Mesenteric fat pad (tissue), 1 donor: ENCODE measurements at regions not wholly inside any gene's neighbourhood (a gene's known extent, or its start where the extent isn't known, plus 50 kb on each side); places are given as distances from the start of the nearest gene placed in this dataset.
"Not testable (repeated sequence)": the region's sequence is repeated elsewhere in the genome, so short reads cannot be mapped to it uniquely, and the experiment has no call there.

Source experiments
- DNase-seq: peaks from one replicate; pipeline ENCODE4 v3.0.0-alpha.2; 2020; ENCODE audit warnings: low spot score
- donor health status: DM: yes; HTN: yes; CAD: no.

DNA sequence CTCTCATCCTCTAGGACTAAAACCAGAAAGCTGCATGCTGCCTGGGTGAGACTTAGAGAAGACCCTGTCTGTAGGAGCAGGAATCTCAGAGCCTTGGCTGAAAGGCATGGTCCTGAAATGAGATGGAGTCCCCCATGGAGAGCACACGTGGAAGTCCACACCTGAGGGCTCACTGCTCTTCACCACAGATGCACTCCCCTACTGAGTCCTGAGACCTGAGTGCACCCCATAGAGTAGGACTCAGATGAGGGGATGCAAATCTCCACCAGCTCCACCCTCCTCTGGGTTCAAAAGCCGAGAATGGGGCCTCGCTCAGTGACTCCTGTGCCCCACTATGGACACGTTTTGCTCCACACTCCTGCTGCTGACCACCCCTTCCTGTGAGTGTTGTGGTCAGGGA lies 171.4 kb upstream of the TP53TG3 start:
- not testable (repeated sequence) for DNase-seq

DNA sequence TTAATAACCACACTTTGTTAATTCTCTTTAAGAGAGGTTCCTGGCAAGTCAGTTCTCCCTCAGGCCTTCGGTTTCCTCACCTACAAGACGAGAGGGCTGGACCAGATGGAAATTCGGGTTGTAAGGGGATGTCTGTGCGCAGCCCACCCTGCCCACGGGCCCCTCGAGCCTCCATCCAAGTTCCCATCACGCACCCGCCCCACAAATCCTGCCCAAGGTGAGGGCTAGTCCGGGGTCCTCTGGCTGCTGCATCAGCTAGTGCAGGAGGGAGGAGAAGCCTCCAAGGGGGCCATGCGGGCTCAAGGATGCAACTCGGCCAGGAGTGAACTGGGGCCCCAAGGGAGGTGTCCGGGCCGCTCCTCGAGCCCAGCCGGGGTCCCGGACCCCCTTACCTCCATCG lies 169.6 kb upstream of the TP53TG3 start:
- DNase-seq = peak; percentile 57

DNA sequence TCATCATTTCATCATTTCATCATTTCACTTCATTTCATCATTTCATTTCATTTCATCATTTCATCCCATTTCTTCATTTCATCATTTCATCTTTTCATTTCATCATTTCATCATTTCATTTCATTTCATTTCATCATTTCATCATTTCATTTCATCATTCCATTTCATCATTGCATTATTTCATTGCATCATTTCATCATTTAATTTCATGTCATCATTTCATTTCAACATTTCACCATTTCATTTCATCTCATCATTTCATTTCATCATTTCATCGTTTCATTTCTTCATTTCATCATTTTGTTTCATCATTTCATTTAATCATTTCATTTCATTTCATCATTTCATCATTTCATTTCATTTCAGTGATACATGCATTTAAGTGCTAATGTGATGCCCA lies 166.9 kb upstream of the TP53TG3 start:
- not testable (repeated sequence) for DNase-seq

DNA sequence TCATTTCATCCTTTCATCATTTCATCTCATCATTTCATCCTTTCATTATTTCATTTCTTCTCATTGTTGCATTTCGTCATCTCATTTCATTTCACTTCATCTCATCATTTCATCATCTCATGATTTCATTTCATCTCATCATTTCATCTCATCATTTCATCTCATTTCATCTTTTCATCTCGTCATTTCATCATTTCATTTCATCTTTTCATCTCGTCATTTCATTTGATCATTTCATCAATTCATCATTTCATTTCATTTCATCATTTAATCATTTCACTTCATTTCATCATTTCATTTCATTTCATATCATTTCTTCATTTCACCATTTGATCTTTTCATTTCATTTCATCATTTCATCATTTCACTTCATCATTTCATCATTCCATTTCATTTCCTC lies 131.3 kb upstream of the TP53TG3 start:
- DNase-seq = not testable (repeated sequence)

DNA sequence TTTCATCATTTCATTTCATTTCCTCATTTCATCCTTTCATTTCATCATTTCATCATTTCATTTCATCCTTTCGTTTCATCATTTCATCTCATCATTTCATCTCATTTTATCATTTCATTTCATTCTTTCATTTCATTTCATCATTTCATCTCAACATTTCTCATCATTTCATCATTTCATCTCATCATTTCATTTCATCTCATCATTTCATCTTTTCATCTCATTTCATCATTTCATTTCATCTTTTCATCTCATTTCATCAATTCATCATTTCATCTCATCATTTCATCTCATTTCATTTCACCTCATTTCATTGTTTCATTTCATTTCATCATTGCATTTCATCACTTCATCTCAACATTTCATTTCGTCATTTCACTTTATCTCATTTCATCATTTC lies 129.7 kb upstream of the TP53TG3 start:
- not testable (repeated sequence) for DNase-seq
